ENCODE measurements at regions not wholly inside any gene's neighbourhood (a gene's known extent, or its start where the extent isn't known, plus 50 kb on each side); places are given as distances from the start of the nearest gene placed in this dataset.

DNA sequence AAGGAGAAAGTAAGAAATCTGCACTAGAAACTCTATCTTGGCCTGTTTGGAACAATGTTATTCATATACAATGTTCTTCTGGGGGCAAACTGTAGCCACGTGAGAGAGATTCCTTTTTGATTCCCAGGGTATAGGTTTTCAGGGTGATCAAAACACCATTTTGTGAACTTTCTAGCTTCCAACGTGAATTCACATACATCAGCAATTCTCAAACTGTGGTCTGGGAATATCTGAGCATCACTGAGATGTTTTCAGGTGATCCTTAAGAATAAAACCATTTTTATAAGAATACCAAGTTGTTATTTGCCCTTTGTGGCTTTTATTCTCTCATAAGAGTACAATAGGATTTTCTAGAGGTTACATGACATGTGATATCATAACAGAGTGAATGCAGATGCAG lies 66.9 kb upstream of the ATP1A1 start:
- WGBS, 2 donors = 78 to 80% methylated on average over 2 of the region's 2 CpGs
- intact Hi-C loops (cut with DNase I) = no loop called here
- Histone ChIP-seq H3K9me3 (no peaks in the 10 kb centered on the region), H3K4me1 (peaks cover 38% of the 10 kb centered on the region), H3K4me3 (no peak overlapping the region), H3K36me3 (replicated peaks in 1 of 2; ENCODE audit: insufficient read depth in 1 of 2, low read depth in 2 of 2) (no peaks in the 10 kb centered on the region), H3K27ac (no peak overlapping the region), H3K27me3 (no peaks in the 10 kb centered on the region)
- no peak for ATAC-seq
- TF ChIP-seq, protein P1, sequence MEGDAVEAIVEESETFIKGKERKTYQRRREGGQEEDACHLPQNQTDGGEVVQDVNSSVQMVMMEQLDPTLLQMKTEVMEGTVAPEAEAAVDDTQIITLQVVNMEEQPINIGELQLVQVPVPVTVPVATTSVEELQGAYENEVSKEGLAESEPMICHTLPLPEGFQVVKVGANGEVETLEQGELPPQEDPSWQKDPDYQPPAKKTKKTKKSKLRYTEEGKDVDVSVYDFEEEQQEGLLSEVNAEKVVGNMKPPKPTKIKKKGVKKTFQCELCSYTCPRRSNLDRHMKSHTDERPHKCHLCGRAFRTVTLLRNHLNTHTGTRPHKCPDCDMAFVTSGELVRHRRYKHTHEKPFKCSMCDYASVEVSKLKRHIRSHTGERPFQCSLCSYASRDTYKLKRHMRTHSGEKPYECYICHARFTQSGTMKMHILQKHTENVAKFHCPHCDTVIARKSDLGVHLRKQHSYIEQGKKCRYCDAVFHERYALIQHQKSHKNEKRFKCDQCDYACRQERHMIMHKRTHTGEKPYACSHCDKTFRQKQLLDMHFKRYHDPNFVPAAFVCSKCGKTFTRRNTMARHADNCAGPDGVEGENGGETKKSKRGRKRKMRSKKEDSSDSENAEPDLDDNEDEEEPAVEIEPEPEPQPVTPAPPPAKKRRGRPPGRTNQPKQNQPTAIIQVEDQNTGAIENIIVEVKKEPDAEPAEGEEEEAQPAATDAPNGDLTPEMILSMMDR (IDR thresholded peaks at IDR 0.05) = no peak
- TF ChIP-seq POLR2A (IDR thresholded peaks at IDR 0.05) = no peak
- DNase-seq = no peak

GRCh38 chr1:116306840-116307442 lies 66.1 kb upstream of the ATP1A1 start:
- intact Hi-C loops (cut with DNase I) = no loop called here
- 87 to 90% methylated on average over 5 of the region's 5 CpGs for WGBS, 2 donors
- no peak overlapping the region for H3K4me3 ChIP-seq
- H3K27me3 ChIP-seq = no peaks in the 10 kb centered on the region
- no peaks in the 10 kb centered on the region for H3K9me3 ChIP-seq
- H3K27ac ChIP-seq = no peak overlapping the region
- no peak for TF ChIP-seq POLR2A (IDR thresholded peaks at IDR 0.05)
- TF ChIP-seq, protein P1 (IDR thresholded peaks at IDR 0.05) = no peak
- no peaks in the 10 kb centered on the region for H3K36me3 ChIP-seq (replicated peaks in 1 of 2; ENCODE audit: insufficient read depth in 1 of 2, low read depth in 2 of 2)
- peaks cover 45% of the 10 kb centered on the region for H3K4me1 ChIP-seq
- ATAC-seq (no peak), DNase-seq (no peak)

- no peak for ATAC-seq
Measured at GRCh38 chr1:116308276-116308675, 64.8 kb upstream of the ATP1A1 start.

GRCh38 chr1:116309090-116309870 lies 63.8 kb upstream of the ATP1A1 start:
- no peaks in the 10 kb centered on the region for H3K36me3 ChIP-seq (replicated peaks in 1 of 2; ENCODE audit: insufficient read depth in 1 of 2, low read depth in 2 of 2)
- H3K27me3 ChIP-seq = no peaks in the 10 kb centered on the region
- H3K4me1 ChIP-seq = peaks cover 55% of the 10 kb centered on the region
- TF ChIP-seq, protein P1 (IDR thresholded peaks at IDR 0.05) = no peak
- no peak for TF ChIP-seq POLR2A (IDR thresholded peaks at IDR 0.05)
- DNase-seq (peak in 1 of 4 donors; percentile 33), ATAC-seq (no peak)
- H3K9me3 ChIP-seq = no peaks in the 10 kb centered on the region
- H3K27ac ChIP-seq = peak overlapping the region; percentile 20 to 87 (median 64)
- WGBS, 2 donors = 51 to 56% methylated on average over 7 of the region's 7 CpGs
- intact Hi-C loops (cut with DNase I) = no loop called here
- H3K4me3 ChIP-seq = no peak overlapping the region

More at GRCh38 chr1:116308276-116308675, 64.8 kb upstream of the ATP1A1 start:
- no peaks in the 10 kb centered on the region for H3K36me3 ChIP-seq (replicated peaks in 1 of 2; ENCODE audit: insufficient read depth in 1 of 2, low read depth in 2 of 2)
- H3K4me3 ChIP-seq = no peak overlapping the region
- TF ChIP-seq, protein P1 (IDR thresholded peaks at IDR 0.05) = no peak
- TF ChIP-seq POLR2A (IDR thresholded peaks at IDR 0.05) = no peak
- no peaks in the 10 kb centered on the region for H3K9me3 ChIP-seq
- H3K4me1 ChIP-seq = peaks cover 47% of the 10 kb centered on the region
- DNase-seq = no peak
- H3K27me3 ChIP-seq = no peaks in the 10 kb centered on the region
- intact Hi-C loops (cut with DNase I) = no loop called here
- no peak overlapping the region for H3K27ac ChIP-seq
